CD8-positive, alpha-beta memory T cell (primary cell): ENCODE measurements at regions not wholly inside any gene's neighbourhood (a gene's known extent, or its start where the extent isn't known, plus 50 kb on each side); places are given as distances from the start of the nearest gene placed in this dataset.

Source experiments
- CTCF ChIA-PET: fragments of 350-600 bp; sonication (Branson Sonifier 250); formaldehyde crosslinking; loops from one replicate; lab custom pipeline; 2021; ENCODE audit warnings: antibody characterized with exemption; lab: Charles Lee
- POLR2A ChIA-PET: fragments of 350-600 bp; sonication (Branson Sonifier 250); formaldehyde crosslinking; loops from one replicate; lab custom pipeline; 2021; ENCODE audit warnings: antibody characterized with exemption; lab: Charles Lee
- DNase-seq, 5 donors: peaks; one replicate each; pipeline versions ENCODE4 v3.0.0 to v3.0.0-alpha.2; 2020 to 2022; ENCODE audit warnings: mixed read lengths in 1 of 5
- H3K27ac ChIP-seq: one replicate; pipeline ENCODE4 v1.7.0; 2013; ENCODE audit warnings: low read depth, mild to moderate bottlenecking, low read length, moderate library complexity
- H3K27me3 ChIP-seq: 2 replicates; pipeline ENCODE4 v1.7.0; 2013; ENCODE audit warnings: low read length, mild to moderate bottlenecking; ENCODE audit not compliant: insufficient read depth, poor library complexity, severe bottlenecking
- H3K36me3 ChIP-seq: 2 replicates; pipeline ENCODE4 v1.7.0; 2013; ENCODE audit warnings: mild to moderate bottlenecking, low read length, moderate library complexity; ENCODE audit not compliant: insufficient read depth
- H3K4me1 ChIP-seq: 2 replicates; pipeline ENCODE4 v1.7.0; 2013; ENCODE audit warnings: mild to moderate bottlenecking, low read length, moderate library complexity; ENCODE audit not compliant: insufficient read depth
- H3K4me3 ChIP-seq: 2 replicates; pipeline ENCODE4 v1.7.0; 2013; ENCODE audit warnings: mild to moderate bottlenecking, low read length
- H3K9me3 ChIP-seq: 2 replicates; pipeline ENCODE4 v1.7.0; 2013; ENCODE audit warnings: mild to moderate bottlenecking, low read length
- H3K27ac Mint-ChIP-seq, 8 donors: one replicate each; pipeline ENCODE4 v1.8.0; 2020 to 2021; ENCODE audit warnings: mixed read lengths in 8 of 8, mild to moderate bottlenecking in 6 of 8, inconsistent platforms in 3 of 8, moderate library complexity in 3 of 8
- H3K27me3 Mint-ChIP-seq, 2 donors: one replicate each; pipeline ENCODE4 v1.8.0; 2020 to 2021; ENCODE audit warnings: mixed read lengths in 2 of 2, mild to moderate bottlenecking in 1 of 2, moderate library complexity in 1 of 2
- H3K36me3 Mint-ChIP-seq, 3 donors: one replicate each; pipeline ENCODE4 v1.8.0; 2020 to 2021; ENCODE audit warnings: mixed read lengths in 3 of 3, inconsistent platforms in 1 of 3, mild to moderate bottlenecking in 1 of 3
- H3K4me1 Mint-ChIP-seq, 3 donors: one replicate each; pipeline ENCODE4 v1.8.0; 2020 to 2021; ENCODE audit warnings: mixed read lengths in 3 of 3, inconsistent platforms in 1 of 3, mild to moderate bottlenecking in 1 of 3
- H3K4me3 Mint-ChIP-seq, 7 donors: one replicate each; pipeline ENCODE4 v1.8.0; 2020 to 2021; ENCODE audit warnings: mixed read lengths in 7 of 7, mild to moderate bottlenecking in 6 of 7, moderate library complexity in 4 of 7, inconsistent platforms in 2 of 7
- H3K9me3 Mint-ChIP-seq, 5 donors: one replicate each; pipeline ENCODE4 v1.8.0; 2020 to 2022; ENCODE audit warnings: mixed read lengths in 5 of 5, mild to moderate bottlenecking in 3 of 5, moderate library complexity in 2 of 5, inconsistent platforms in 1 of 5

- ChIA-PET POLR2A (no interaction called here), CTCF (no interaction called here)
- Histone ChIP-seq H3K27me3 (no peaks in the 10 kb centered on the region), H3K27ac (no peak overlapping the region), H3K36me3 (no peaks in the 10 kb centered on the region), H3K9me3 (no peaks in the 10 kb centered on the region), H3K4me1 (no peaks in the 10 kb centered on the region), H3K4me3 (no peak overlapping the region)
- no peaks in the 10 kb centered on the region for H3K27me3 Mint-ChIP-seq
- no peak overlapping the region for H3K27ac Mint-ChIP-seq
- no peaks in the 10 kb centered on the region for H3K36me3 Mint-ChIP-seq
- H3K9me3 Mint-ChIP-seq = peaks cover 3 to 16% (median 14%) of the 10 kb centered on the region in 5 donors
- H3K4me3 Mint-ChIP-seq = no peak overlapping the region
- no peaks in the 10 kb centered on the region for H3K4me1 Mint-ChIP-seq
- DNase-seq = no peak
Measured at GRCh38 chr4:177125656-177126055, 184.0 kb upstream of the NEIL3 start.

- CTCF ChIA-PET = no interaction called here
- no peak overlapping the region for H3K4me3 ChIP-seq
- Mint-ChIP-seq H3K27ac (no peak overlapping the region), H3K4me1 (no peaks in the 10 kb centered on the region), H3K27me3 (no peaks in the 10 kb centered on the region), H3K36me3 (no peaks in the 10 kb centered on the region), H3K9me3 (peaks cover 5 to 15% (median 12%) of the 10 kb centered on the region in 5 donors), H3K4me3 (no peak overlapping the region)
- POLR2A ChIA-PET = no interaction called here
- H3K36me3 ChIP-seq = no peaks in the 10 kb centered on the region
- no peak for DNase-seq
- no peaks in the 10 kb centered on the region for H3K27me3 ChIP-seq
- H3K9me3 ChIP-seq = no peaks in the 10 kb centered on the region
- no peaks in the 10 kb centered on the region for H3K4me1 ChIP-seq
- H3K27ac ChIP-seq = no peak overlapping the region
Measured at GRCh38 chr4:177127658-177128057, 182.0 kb upstream of the NEIL3 start.

GRCh38 chr4:177128306-177128705, 181.4 kb upstream of the NEIL3 start:
- H3K4me3 Mint-ChIP-seq = no peak overlapping the region
- no peaks in the 10 kb centered on the region for H3K9me3 ChIP-seq
- ChIA-PET CTCF (no interaction called here), POLR2A (no interaction called here)
- H3K27me3 Mint-ChIP-seq = no peaks in the 10 kb centered on the region
- H3K27me3 ChIP-seq = no peaks in the 10 kb centered on the region
- H3K36me3 ChIP-seq = no peaks in the 10 kb centered on the region
- DNase-seq = no peak
- peaks cover 5 to 15% (median 12%) of the 10 kb centered on the region in 5 donors for H3K9me3 Mint-ChIP-seq
- no peak overlapping the region for H3K4me3 ChIP-seq
- no peaks in the 10 kb centered on the region for H3K4me1 Mint-ChIP-seq
- H3K27ac Mint-ChIP-seq = no peak overlapping the region
- H3K4me1 ChIP-seq = no peaks in the 10 kb centered on the region
- H3K36me3 Mint-ChIP-seq = no peaks in the 10 kb centered on the region
- no peak overlapping the region for H3K27ac ChIP-seq

- peaks cover 0 to 4% of the 10 kb centered on the region in 2 donors for H3K27me3 Mint-ChIP-seq
- no peaks in the 10 kb centered on the region for H3K4me1 Mint-ChIP-seq
- Histone ChIP-seq H3K27me3 (no peaks in the 10 kb centered on the region), H3K4me3 (no peak overlapping the region), H3K4me1 (no peaks in the 10 kb centered on the region), H3K36me3 (no peaks in the 10 kb centered on the region), H3K27ac (no peak overlapping the region), H3K9me3 (no peaks in the 10 kb centered on the region)
- no peaks in the 10 kb centered on the region for H3K36me3 Mint-ChIP-seq
- H3K9me3 Mint-ChIP-seq = peaks cover 5 to 15% (median 12%) of the 10 kb centered on the region in 5 donors
- no peak overlapping the region for H3K4me3 Mint-ChIP-seq
- ChIA-PET POLR2A (no interaction called here), CTCF (no interaction called here)
- DNase-seq = no peak
- H3K27ac Mint-ChIP-seq = no peak overlapping the region
Measured at GRCh38 chr4:177131736-177132135, 177.9 kb upstream of the NEIL3 start.

GRCh38 chr4:177147668-177148067, 162.0 kb upstream of the NEIL3 start:
- peaks cover 0 to 3% of the 10 kb centered on the region in 2 donors for H3K27me3 Mint-ChIP-seq
- Histone ChIP-seq H3K27me3 (no peaks in the 10 kb centered on the region), H3K27ac (no peak overlapping the region), H3K4me1 (no peaks in the 10 kb centered on the region), H3K9me3 (no peaks in the 10 kb centered on the region), H3K4me3 (no peak overlapping the region), H3K36me3 (no peaks in the 10 kb centered on the region)
- H3K4me3 Mint-ChIP-seq = no peak overlapping the region
- CTCF ChIA-PET = no interaction called here
- no peak overlapping the region for H3K27ac Mint-ChIP-seq
- no peaks in the 10 kb centered on the region for H3K36me3 Mint-ChIP-seq
- DNase-seq = no peak
- peaks cover 0 to 3% (median 0%) of the 10 kb centered on the region in 5 donors for H3K9me3 Mint-ChIP-seq
- H3K4me1 Mint-ChIP-seq = no peaks in the 10 kb centered on the region
- POLR2A ChIA-PET = no interaction called here

- Histone ChIP-seq H3K9me3 (no peaks in the 10 kb centered on the region), H3K4me1 (no peaks in the 10 kb centered on the region), H3K27ac (no peak overlapping the region), H3K36me3 (no peaks in the 10 kb centered on the region), H3K27me3 (no peaks in the 10 kb centered on the region), H3K4me3 (no peak overlapping the region)
- no peaks in the 10 kb centered on the region for H3K36me3 Mint-ChIP-seq
- peaks cover 0 to 2% (median 0%) of the 10 kb centered on the region in 5 donors for H3K9me3 Mint-ChIP-seq
- CTCF ChIA-PET = no interaction called here
- H3K27me3 Mint-ChIP-seq = peaks cover 0 to 2% of the 10 kb centered on the region in 2 donors
- no peaks in the 10 kb centered on the region for H3K4me1 Mint-ChIP-seq
- H3K27ac Mint-ChIP-seq = no peak overlapping the region
- no peak for DNase-seq
- POLR2A ChIA-PET = no interaction called here
- no peak overlapping the region for H3K4me3 Mint-ChIP-seq
Measured at GRCh38 chr4:177155454-177155853, 154.2 kb upstream of the NEIL3 start.

- ChIA-PET POLR2A (no interaction called here), CTCF (no interaction called here)
- Histone ChIP-seq H3K4me3 (no peak overlapping the region), H3K9me3 (no peaks in the 10 kb centered on the region), H3K4me1 (no peaks in the 10 kb centered on the region), H3K36me3 (no peaks in the 10 kb centered on the region), H3K27me3 (no peaks in the 10 kb centered on the region), H3K27ac (no peak overlapping the region)
- Mint-ChIP-seq H3K4me3 (no peak overlapping the region), H3K27me3 (peaks cover 0 to 2% of the 10 kb centered on the region in 2 donors), H3K27ac (no peak overlapping the region), H3K36me3 (no peaks in the 10 kb centered on the region), H3K9me3 (peaks cover 0 to 2% (median 0%) of the 10 kb centered on the region in 5 donors), H3K4me1 (no peaks in the 10 kb centered on the region)
- no peak for DNase-seq
Measured at GRCh38 chr4:177159600-177159999, 150.1 kb upstream of the NEIL3 start.

GRCh38 chr4:177161781-177162180, 147.9 kb upstream of the NEIL3 start:
- ChIA-PET POLR2A (no interaction called here), CTCF (no interaction called here)
- no peak overlapping the region for H3K27ac Mint-ChIP-seq
- no peaks in the 10 kb centered on the region for H3K36me3 ChIP-seq
- peaks cover 0 to 2% of the 10 kb centered on the region in 2 donors for H3K27me3 Mint-ChIP-seq
- no peaks in the 10 kb centered on the region for H3K4me1 Mint-ChIP-seq
- H3K27ac ChIP-seq = no peak overlapping the region
- H3K9me3 Mint-ChIP-seq = peaks cover 0 to 2% (median 0%) of the 10 kb centered on the region in 5 donors
- H3K9me3 ChIP-seq = no peaks in the 10 kb centered on the region
- H3K4me3 Mint-ChIP-seq = no peak overlapping the region
- H3K4me1 ChIP-seq = no peaks in the 10 kb centered on the region
- H3K4me3 ChIP-seq = no peak overlapping the region
- no peaks in the 10 kb centered on the region for H3K36me3 Mint-ChIP-seq
- H3K27me3 ChIP-seq = no peaks in the 10 kb centered on the region
- no peak for DNase-seq

- ChIA-PET POLR2A (no interaction called here), CTCF (no interaction called here)
- no peaks in the 10 kb centered on the region for H3K36me3 ChIP-seq
- H3K4me1 Mint-ChIP-seq = no peaks in the 10 kb centered on the region
- H3K36me3 Mint-ChIP-seq = no peaks in the 10 kb centered on the region
- H3K9me3 ChIP-seq = no peaks in the 10 kb centered on the region
- H3K4me1 ChIP-seq = no peaks in the 10 kb centered on the region
- no peak for DNase-seq
- no peak overlapping the region for H3K27ac Mint-ChIP-seq
- no peak overlapping the region for H3K4me3 ChIP-seq
- peaks cover 0 to 2% (median 0%) of the 10 kb centered on the region in 5 donors for H3K9me3 Mint-ChIP-seq
- H3K27me3 Mint-ChIP-seq = peaks cover 0 to 2% of the 10 kb centered on the region in 2 donors
- H3K27me3 ChIP-seq = no peaks in the 10 kb centered on the region
- H3K27ac ChIP-seq = no peak overlapping the region
- no peak overlapping the region for H3K4me3 Mint-ChIP-seq
Measured at GRCh38 chr4:177163532-177163931, 146.1 kb upstream of the NEIL3 start.
